ENCODE measurements at regions not wholly inside any gene's neighbourhood (a gene's known extent, or its start where the extent isn't known, plus 50 kb on each side); places are given as distances from the start of the nearest gene placed in this dataset.

- TF ChIP-seq POLR2A (IDR thresholded peaks at IDR 0.05) (no peak), CTCF (IDR thresholded peaks at IDR 0.05) (no peak)
These were observed 988.7 kb downstream of the FAM133A start for GRCh38 chrX:94662689-94663088.
